ENCODE measurements at regions not wholly inside any gene's neighbourhood (a gene's known extent, or its start where the extent isn't known, plus 50 kb on each side); places are given as distances from the start of the nearest gene placed in this dataset.

DNA sequence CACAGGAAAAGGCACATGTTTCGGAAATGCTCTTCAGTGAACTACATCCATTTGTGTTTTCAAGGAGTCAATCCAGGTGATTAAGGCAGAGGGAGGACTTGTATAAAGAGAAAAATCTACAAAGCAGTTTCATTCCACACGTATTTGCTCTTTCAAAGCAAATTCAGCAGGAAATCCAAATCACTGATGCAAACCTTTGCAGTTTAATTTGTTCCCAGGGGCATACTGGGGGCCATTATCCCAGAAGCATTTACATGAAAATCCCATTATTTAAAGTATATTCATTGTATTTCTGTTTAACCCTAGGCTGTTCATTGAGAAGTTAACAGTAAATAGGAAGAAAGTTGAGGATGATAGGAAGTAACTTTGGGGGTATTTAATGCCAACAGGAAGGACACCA is 147.9 kb downstream of the PMP22 start:
- H3K9me3 ChIP-seq (ENCODE audit: insufficient read depth, low read length), result no peaks in the 10 kb centered on the region
- H4K20me1 ChIP-seq (ENCODE audit: insufficient read depth, low read length), result no peaks in the 10 kb centered on the region
- no peak for TF ChIP-seq EZH2phosphoT487 (IDR thresholded peaks at IDR 0.05; ENCODE audit: low read depth)
- TF ChIP-seq, protein P1, sequence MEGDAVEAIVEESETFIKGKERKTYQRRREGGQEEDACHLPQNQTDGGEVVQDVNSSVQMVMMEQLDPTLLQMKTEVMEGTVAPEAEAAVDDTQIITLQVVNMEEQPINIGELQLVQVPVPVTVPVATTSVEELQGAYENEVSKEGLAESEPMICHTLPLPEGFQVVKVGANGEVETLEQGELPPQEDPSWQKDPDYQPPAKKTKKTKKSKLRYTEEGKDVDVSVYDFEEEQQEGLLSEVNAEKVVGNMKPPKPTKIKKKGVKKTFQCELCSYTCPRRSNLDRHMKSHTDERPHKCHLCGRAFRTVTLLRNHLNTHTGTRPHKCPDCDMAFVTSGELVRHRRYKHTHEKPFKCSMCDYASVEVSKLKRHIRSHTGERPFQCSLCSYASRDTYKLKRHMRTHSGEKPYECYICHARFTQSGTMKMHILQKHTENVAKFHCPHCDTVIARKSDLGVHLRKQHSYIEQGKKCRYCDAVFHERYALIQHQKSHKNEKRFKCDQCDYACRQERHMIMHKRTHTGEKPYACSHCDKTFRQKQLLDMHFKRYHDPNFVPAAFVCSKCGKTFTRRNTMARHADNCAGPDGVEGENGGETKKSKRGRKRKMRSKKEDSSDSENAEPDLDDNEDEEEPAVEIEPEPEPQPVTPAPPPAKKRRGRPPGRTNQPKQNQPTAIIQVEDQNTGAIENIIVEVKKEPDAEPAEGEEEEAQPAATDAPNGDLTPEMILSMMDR (IDR thresholded peaks at IDR 0.05; ENCODE audit: low read depth, low read length), result no peak
- H3K4me2 ChIP-seq (ENCODE audit: low read length), result no peak overlapping the region
- H3K79me2 ChIP-seq (ENCODE audit: low read length), result no peaks in the 10 kb centered on the region
- no peaks in the 10 kb centered on the region for H3K4me1 ChIP-seq (ENCODE audit: low read length)
- no peak overlapping the region for H3K27ac ChIP-seq (ENCODE audit: low read length)
- no peak overlapping the region for H3K4me3 ChIP-seq (ENCODE audit: low read length)
- no peaks in the 10 kb centered on the region for H3K36me3 ChIP-seq (replicated peaks; ENCODE audit: low read depth, low read length)
- H3K9ac ChIP-seq (ENCODE audit: low read length), result no peak overlapping the region
- no peaks in the 10 kb centered on the region for H3K27me3 ChIP-seq (ENCODE audit: low read depth, low read length)
- no peak overlapping the region for H2AFZ ChIP-seq (ENCODE audit: low read depth, low read length)

DNA sequence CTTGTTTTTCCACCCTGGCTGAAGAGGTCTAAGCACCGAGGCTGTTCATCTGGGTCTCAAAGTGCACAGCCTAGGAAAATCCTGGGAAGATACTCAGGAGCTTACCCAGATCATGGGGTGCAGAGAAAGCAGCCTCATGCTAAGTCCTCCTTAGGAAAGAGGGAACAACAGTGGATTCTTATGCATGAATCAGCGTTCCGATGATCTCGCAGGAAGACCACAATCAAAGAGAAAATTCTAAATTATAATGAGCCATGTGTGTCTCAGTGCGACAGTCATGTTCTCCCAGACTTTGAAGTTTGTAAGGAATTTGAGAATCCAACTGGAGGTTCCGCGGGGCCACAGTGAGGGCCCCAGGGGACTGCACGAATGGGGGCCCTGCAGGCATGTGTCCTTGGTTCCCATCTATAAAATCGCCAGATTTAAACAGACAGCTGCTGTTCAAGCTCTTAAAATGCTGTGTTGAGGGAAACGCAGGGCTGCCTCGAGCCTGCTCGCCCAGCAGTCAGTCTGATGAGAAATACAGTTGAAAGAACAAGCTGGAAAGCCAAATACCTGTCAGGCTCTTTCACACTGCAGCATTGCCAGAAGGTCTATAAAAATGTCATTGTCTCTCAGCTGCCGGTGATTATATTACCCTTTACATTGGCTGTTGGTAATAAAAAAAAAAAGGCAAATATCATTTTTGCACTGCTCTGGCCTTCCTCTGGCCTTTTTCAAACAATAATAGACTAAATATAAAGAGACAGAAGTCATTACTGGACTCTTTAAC is 152.1 kb downstream of the PMP22 start:
- H4K20me1 ChIP-seq (ENCODE audit: insufficient read depth, low read length), result no peaks in the 10 kb centered on the region
- no peaks in the 10 kb centered on the region for H3K9me3 ChIP-seq (ENCODE audit: insufficient read depth, low read length)
- no peak overlapping the region for H2AFZ ChIP-seq (ENCODE audit: low read depth, low read length)
- H3K4me3 ChIP-seq (ENCODE audit: low read length), result no peak overlapping the region
- H3K27me3 ChIP-seq (ENCODE audit: low read depth, low read length), result no peaks in the 10 kb centered on the region
- TF ChIP-seq, protein P1 (IDR thresholded peaks at IDR 0.05; ENCODE audit: low read depth, low read length), result no peak
- TF ChIP-seq EZH2phosphoT487 (IDR thresholded peaks at IDR 0.05; ENCODE audit: low read depth), result no peak
- H3K9ac ChIP-seq (ENCODE audit: low read length), result no peak overlapping the region
- no peak overlapping the region for H3K4me2 ChIP-seq (ENCODE audit: low read length)
- no peaks in the 10 kb centered on the region for H3K79me2 ChIP-seq (ENCODE audit: low read length)
- H3K27ac ChIP-seq (ENCODE audit: low read length), result no peak overlapping the region
- H3K36me3 ChIP-seq (replicated peaks; ENCODE audit: low read depth, low read length), result no peaks in the 10 kb centered on the region
- H3K4me1 ChIP-seq (ENCODE audit: low read length), result no peaks in the 10 kb centered on the region

DNA sequence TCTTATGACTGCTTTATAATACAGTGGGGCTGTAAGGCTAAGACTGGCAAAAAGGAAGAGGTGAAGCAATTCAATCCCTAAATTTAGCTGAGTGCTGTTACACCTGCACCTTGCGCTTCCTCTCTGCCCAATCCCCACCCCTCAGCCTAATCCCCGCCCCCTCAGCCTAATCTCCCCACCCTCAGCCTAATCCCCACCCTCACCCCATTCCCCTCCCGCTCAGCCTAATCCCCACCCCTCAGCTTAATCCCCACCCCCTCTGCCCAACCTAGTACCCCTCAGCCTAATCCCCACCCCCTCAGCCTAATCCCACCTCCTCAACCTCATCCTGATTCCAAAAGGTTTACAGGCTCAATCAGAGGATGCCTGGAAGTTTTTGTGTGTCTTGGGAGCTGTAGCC is 155.5 kb downstream of the PMP22 start:
- Histone ChIP-seq H3K27ac (ENCODE audit: low read length) (no peak overlapping the region), H3K4me2 (ENCODE audit: low read length) (no peak overlapping the region), H3K4me1 (ENCODE audit: low read length) (no peaks in the 10 kb centered on the region), H3K4me3 (ENCODE audit: low read length) (no peak overlapping the region), H4K20me1 (ENCODE audit: insufficient read depth, low read length) (no peaks in the 10 kb centered on the region), H3K9ac (ENCODE audit: low read length) (no peak overlapping the region), H3K27me3 (ENCODE audit: low read depth, low read length) (no peaks in the 10 kb centered on the region), H2AFZ (ENCODE audit: low read depth, low read length) (no peak overlapping the region), H3K9me3 (ENCODE audit: insufficient read depth, low read length) (no peaks in the 10 kb centered on the region), H3K36me3 (replicated peaks; ENCODE audit: low read depth, low read length) (no peaks in the 10 kb centered on the region), H3K79me2 (ENCODE audit: low read length) (no peaks in the 10 kb centered on the region)
- TF ChIP-seq, protein P1 (IDR thresholded peaks at IDR 0.05; ENCODE audit: low read depth, low read length), result no peak
- no peak for TF ChIP-seq EZH2phosphoT487 (IDR thresholded peaks at IDR 0.05; ENCODE audit: low read depth)

DNA sequence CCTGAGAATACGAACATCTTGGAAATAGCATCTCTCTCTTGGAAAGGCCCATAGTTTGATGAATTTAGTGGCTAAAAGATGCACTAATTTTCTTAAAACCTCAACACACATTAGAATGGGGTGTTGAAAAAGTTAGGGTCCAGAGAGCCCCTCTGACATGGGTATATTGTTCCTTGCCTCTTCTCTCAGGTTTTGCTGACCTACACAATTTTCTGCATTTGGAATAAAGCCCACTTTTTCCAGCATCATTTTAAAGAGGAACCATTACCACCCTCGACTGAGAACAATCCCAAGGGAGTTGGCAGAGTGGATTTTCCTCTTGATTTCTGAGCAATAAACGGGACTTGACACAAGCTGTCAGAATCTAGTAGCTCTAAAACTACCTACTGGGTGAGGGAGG is 156.1 kb downstream of the PMP22 start:
- Histone ChIP-seq H3K27ac (ENCODE audit: low read length) (no peak overlapping the region), H3K9ac (ENCODE audit: low read length) (no peak overlapping the region), H3K4me2 (ENCODE audit: low read length) (no peak overlapping the region), H3K27me3 (ENCODE audit: low read depth, low read length) (no peaks in the 10 kb centered on the region), H4K20me1 (ENCODE audit: insufficient read depth, low read length) (no peaks in the 10 kb centered on the region), H3K36me3 (replicated peaks; ENCODE audit: low read depth, low read length) (no peaks in the 10 kb centered on the region), H2AFZ (ENCODE audit: low read depth, low read length) (no peak overlapping the region), H3K79me2 (ENCODE audit: low read length) (no peaks in the 10 kb centered on the region), H3K9me3 (ENCODE audit: insufficient read depth, low read length) (no peaks in the 10 kb centered on the region), H3K4me3 (ENCODE audit: low read length) (no peak overlapping the region), H3K4me1 (ENCODE audit: low read length) (no peaks in the 10 kb centered on the region)
- TF ChIP-seq, protein P1 (IDR thresholded peaks at IDR 0.05; ENCODE audit: low read depth, low read length), result no peak
- TF ChIP-seq EZH2phosphoT487 (IDR thresholded peaks at IDR 0.05; ENCODE audit: low read depth), result no peak
